Mesodermal cell (in vitro differentiated cells): ENCODE measurements at regions not wholly inside any gene's neighbourhood (a gene's known extent, or its start where the extent isn't known, plus 50 kb on each side); places are given as distances from the start of the nearest gene placed in this dataset.

Experiments
- H3K27ac ChIP-seq: 2 replicates; pipeline ENCODE4 v1.7.0; 2013; ENCODE audit warnings: mild to moderate bottlenecking, low read depth, low read length, moderate library complexity; ENCODE audit not compliant: severe bottlenecking
- H3K36me3 ChIP-seq: 2 replicates; pipeline ENCODE4 v1.7.1; 2013; ENCODE audit warnings: mild to moderate bottlenecking, low read length, moderate library complexity; ENCODE audit not compliant: control insufficient read depth, insufficient read depth
- H3K4me1 ChIP-seq: one replicate; pipeline ENCODE4 v1.7.1; 2013; ENCODE audit warnings: mild to moderate bottlenecking, low read length; ENCODE audit not compliant: insufficient read depth, control insufficient read depth, poor library complexity, severe bottlenecking
- H3K4me3 ChIP-seq: 2 replicates; pipeline ENCODE4 v1.7.0; 2013; ENCODE audit warnings: low read length, control low read depth, mild to moderate bottlenecking; ENCODE audit not compliant: insufficient read depth, poor library complexity, severe bottlenecking; ENCODE audit errors: extremely low read depth
- H3K9me3 ChIP-seq: 2 replicates; pipeline ENCODE4 v1.7.1; 2013; ENCODE audit warnings: mild to moderate bottlenecking, low read length, moderate library complexity; ENCODE audit not compliant: control insufficient read depth
- WGBS, 2 experiments: methylation state at CpG; one replicate each; pipeline ENCODE4 v1.1.5; 2013; ENCODE audit warnings: missing lambda C conversion rate in 2 of 2; ENCODE audit not compliant: insufficient coverage in 2 of 2; 5-methylcytosine and 5-hydroxymethylcytosine counted together

DNA sequence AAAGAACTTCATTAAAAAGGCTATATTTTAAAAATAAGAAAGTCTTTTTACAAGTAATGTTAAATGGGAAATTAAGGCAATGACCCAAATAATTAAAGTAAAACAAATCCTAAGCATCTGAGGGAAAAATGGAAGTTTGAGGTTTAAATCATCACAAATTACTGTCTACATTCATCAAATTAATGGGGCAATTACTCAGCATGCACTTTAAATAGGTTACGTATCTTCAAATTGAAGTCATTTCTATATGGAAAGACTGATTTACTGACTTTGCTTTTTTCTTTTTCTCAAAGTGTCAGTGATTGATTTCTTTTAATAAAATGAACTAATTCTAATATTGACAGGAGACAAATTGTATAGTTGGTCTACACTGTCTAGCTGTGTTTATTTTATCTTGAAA is 1452.3 kb downstream of the NCAM2 start:
- H3K4me3 ChIP-seq = no peak overlapping the region
- no peaks in the 10 kb centered on the region for H3K36me3 ChIP-seq
- no CpG with 5 or more reads among the region's 1 CpG for WGBS, 2 experiments

DNA sequence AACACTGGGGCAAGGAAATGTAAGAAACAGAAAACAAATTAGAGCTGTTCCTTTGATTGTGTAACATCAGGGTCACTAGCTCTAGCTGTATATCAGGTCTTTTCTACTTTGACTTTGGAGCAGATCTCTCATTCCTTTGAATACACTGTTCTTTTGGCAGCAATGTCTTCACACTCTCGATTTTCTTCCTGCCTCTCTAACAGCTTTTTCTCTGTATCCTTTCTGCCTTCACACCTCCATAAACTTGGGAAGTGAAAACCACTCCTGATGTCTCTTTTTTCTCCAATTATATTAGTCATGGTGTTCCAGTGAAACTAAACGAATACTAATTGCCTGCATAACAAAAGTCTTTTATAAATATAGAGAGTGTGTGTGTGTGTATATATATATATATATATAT is 1458.0 kb downstream of the NCAM2 start:
- Histone ChIP-seq H3K36me3 (no peaks in the 10 kb centered on the region), H3K4me1 (no peaks in the 10 kb centered on the region), H3K4me3 (no peak overlapping the region), H3K27ac (no peak overlapping the region), H3K9me3 (no peaks in the 10 kb centered on the region)
- WGBS, 2 experiments = 73 to 100% methylated on average over 1 of the region's 2 CpGs

More for the DNA sequence above, 1452.3 kb downstream of the NCAM2 start:
- H3K4me1 ChIP-seq = no peaks in the 10 kb centered on the region
- H3K9me3 ChIP-seq = no peaks in the 10 kb centered on the region
- no peak overlapping the region for H3K27ac ChIP-seq

DNA sequence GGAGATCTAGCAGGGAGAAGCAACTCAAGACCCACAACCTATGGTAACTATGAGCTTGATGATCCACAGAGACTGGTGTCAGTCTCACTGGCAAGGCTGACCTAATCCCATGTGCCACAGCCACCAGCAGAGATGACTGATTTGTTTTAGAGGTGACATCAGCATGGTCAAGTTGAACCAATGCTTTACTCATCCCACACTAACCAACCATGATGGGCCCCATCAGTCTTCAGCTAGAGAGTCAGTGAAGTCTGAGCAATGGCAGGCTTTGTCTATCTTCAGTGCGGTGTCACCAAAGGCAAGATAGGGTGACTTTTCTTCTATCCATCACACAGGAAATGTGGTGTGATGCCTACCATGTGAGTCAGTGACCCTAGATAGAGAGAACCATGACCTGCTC is 1470.7 kb downstream of the NCAM2 start:
- H3K4me1 ChIP-seq = no peaks in the 10 kb centered on the region
- no peaks in the 10 kb centered on the region for H3K9me3 ChIP-seq
- 100% methylated on average over 1 of the region's 1 CpG; no CpG with 5 or more reads in 1 of the 2 experiments for WGBS, 2 experiments
- no peak overlapping the region for H3K27ac ChIP-seq
- no peaks in the 10 kb centered on the region for H3K36me3 ChIP-seq
- no peak overlapping the region for H3K4me3 ChIP-seq

DNA sequence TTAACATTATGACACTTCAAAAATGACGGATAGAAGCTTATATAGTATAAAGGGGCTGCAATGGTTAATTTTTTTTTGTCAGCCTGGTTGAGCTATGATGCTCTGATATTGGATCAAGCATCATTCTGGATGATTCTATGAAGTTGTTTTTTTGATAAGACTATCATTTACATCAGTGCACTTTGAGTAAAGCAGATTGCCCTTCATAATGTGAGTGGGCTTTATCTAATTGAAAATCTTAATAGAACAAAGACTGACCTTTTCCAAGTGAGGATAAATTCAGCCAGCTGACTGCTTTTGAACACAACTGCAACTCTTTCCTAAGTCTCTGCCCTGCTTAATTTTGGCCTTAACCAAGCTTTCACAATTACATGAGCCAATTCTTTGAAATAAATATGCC is 1476.2 kb downstream of the NCAM2 start:
- Histone ChIP-seq H3K4me1 (no peaks in the 10 kb centered on the region), H3K36me3 (no peaks in the 10 kb centered on the region), H3K4me3 (no peak overlapping the region), H3K9me3 (no peaks in the 10 kb centered on the region), H3K27ac (no peak overlapping the region)
- WGBS, 2 experiments = no CpG with 5 or more reads among the region's 1 CpG

DNA sequence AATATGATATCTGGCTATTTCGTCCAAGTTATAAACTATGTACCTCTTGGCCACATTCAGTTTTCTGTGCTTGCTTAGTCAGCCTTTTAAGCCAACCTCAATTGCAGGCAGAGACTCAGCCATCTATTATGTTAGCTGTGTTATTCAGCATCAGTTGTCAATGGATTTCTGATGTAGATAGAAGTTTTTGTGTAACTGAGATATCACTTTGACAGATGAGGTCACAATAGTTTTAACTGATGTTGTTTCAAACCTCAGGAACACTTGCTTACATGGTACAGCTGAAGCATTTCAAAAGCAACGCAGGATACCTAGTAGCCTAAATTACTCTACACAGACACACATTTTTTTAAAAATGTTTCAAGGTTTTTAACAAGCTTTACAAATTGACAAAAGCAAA is 1478.0 kb downstream of the NCAM2 start:
- Histone ChIP-seq H3K4me3 (no peak overlapping the region), H3K36me3 (no peaks in the 10 kb centered on the region), H3K4me1 (no peaks in the 10 kb centered on the region), H3K9me3 (no peaks in the 10 kb centered on the region), H3K27ac (no peak overlapping the region)
- 67 to 100% methylated on average over 1 of the region's 2 CpGs for WGBS, 2 experiments

DNA sequence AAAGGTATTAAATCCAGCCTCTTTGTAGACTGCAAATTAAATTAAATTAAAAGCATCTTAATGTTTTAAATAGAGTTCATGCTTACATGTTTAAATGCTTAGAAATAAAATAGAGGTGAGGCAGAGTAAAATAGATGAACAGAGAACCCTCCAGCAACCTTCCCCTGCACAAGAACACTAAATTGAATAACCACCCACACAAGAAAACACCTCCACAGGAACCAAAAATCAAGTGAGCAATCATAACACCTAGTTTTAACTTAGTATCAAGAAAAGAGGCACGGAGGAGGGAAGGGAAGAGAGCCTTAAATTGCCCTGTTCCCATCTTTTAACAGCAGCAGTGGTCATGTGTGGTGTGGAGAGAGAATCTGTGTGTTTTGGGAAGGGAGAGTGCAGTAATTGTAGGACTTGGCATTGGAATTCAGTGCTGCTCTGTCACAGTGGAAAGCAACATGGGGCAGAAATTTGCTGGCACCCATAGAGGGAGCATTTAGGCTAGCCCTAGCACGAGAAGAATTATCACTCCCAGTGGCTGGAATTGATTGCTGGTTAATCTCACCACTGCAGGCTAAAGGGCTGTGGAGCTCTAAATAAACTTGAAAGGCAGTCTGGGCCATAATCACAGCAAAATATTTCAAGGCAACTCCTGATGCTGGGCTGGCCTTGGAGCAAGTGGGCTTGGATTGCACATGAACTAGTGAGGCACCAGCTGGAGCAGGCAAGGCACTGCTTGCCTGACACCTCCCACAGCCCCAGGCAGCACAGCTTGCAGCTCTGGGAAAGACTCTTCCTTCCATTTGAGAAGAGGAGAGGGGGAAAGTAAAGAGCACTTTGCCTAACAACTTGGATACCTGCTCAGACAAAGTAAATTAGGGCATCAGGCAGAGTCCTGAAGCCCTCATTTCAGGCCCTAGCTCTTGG is 1478.8 kb downstream of the NCAM2 start:
- H3K4me3 ChIP-seq = no peak overlapping the region
- H3K36me3 ChIP-seq = no peaks in the 10 kb centered on the region
- 38% methylated on average over 1 of the region's 2 CpGs; no CpG with 5 or more reads in 1 of the 2 experiments for WGBS, 2 experiments
- no peak overlapping the region for H3K27ac ChIP-seq
- H3K9me3 ChIP-seq = no peaks in the 10 kb centered on the region
- no peaks in the 10 kb centered on the region for H3K4me1 ChIP-seq

DNA sequence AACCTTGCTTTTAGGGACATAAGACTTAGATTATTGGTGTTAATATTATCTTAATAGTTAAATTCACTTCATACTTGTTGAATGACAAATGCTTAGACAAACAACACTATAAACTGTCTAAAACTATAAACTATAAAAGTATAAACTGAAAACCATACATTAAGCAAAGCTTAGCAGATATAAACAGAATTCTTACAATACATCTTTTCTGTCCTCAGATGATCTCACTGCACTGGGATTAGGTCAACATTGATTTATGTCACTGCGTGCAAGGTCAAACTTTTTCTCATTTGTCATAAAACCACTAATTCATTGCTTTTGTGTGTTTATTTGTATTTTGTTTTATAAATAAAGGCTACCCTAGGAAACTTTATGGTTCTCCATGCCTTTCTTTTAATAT is 1491.8 kb downstream of the NCAM2 start:
- Histone ChIP-seq H3K4me3 (no peak overlapping the region), H3K36me3 (no peaks in the 10 kb centered on the region), H3K27ac (no peak overlapping the region), H3K9me3 (no peaks in the 10 kb centered on the region), H3K4me1 (no peaks in the 10 kb centered on the region)
- WGBS, 2 experiments = no CpG with 5 or more reads among the region's 1 CpG

DNA sequence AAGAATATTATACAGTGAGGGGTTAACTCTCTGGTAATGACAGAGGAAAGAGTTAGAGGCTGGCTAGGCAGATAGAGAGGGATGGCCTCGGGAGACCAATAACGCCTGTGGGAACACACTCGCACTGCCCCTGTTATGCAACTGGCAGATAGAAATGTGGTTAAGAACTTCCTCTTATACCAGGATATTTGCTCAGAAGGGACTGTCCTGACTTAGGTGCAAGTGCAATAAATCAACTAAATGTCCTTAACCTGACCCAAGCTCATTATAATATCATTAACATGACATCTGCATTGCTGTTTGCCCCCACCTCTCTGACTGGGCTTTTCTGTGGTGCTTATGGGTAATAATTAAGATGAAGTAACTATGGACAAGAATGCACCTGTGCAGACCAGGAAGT is 1518.0 kb downstream of the NCAM2 start:
- no peak overlapping the region for H3K27ac ChIP-seq
- no peak overlapping the region for H3K4me3 ChIP-seq
- no peaks in the 10 kb centered on the region for H3K4me1 ChIP-seq
- H3K36me3 ChIP-seq = no peaks in the 10 kb centered on the region
- H3K9me3 ChIP-seq = no peaks in the 10 kb centered on the region
- 73% methylated on average over 2 of the region's 3 CpGs; no CpG with 5 or more reads in 1 of the 2 experiments for WGBS, 2 experiments

DNA sequence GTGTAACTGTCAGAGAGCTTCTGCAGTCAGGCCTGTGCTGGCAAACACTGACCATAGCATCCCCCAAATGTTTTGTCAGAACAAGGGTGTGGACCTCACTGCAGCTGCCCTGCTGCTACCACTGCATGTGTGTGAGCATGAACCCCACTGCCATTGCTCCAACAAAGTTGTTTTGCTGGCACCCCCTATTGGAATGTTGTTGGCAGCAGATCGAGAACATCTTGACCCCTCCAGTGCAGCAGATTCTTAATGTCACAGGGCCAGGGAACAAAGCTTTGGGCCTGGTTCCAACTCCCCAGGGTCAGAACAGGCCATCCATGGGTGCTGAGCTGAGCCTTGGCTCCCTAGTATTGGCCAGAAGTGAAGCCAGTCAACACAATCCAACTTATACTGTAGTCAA is 1537.4 kb downstream of the NCAM2 start:
- Histone ChIP-seq H3K36me3 (no peaks in the 10 kb centered on the region), H3K4me1 (peaks cover 5% of the 10 kb centered on the region), H3K4me3 (no peak overlapping the region), H3K27ac (no peak overlapping the region), H3K9me3 (peaks cover 12% of the 10 kb centered on the region)
- 88 to 100% methylated on average over 1 of the region's 1 CpG for WGBS, 2 experiments

DNA sequence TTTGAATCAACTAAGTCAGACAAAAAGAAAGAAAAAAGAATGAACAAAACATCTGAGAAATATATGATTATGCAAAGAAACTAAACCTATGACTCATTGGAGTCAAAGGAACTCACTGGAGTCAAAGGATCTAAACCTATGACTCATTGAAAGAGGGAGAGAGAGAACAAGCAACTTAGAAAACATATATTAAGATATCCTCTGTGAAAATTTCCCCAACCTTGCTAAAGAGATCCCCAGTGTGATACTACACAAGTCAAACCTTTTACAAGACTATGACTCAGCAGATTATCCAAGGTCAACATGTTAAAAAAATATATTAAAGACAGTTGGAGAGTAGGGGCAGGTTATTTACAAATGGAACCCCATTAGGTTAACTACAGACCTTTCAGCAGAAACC is 1538.3 kb downstream of the NCAM2 start:
- Histone ChIP-seq H3K27ac (peak overlapping the region; percentile 62), H3K4me3 (no peak overlapping the region), H3K9me3 (peaks cover 12% of the 10 kb centered on the region), H3K4me1 (peaks cover 5% of the 10 kb centered on the region), H3K36me3 (no peaks in the 10 kb centered on the region)

DNA sequence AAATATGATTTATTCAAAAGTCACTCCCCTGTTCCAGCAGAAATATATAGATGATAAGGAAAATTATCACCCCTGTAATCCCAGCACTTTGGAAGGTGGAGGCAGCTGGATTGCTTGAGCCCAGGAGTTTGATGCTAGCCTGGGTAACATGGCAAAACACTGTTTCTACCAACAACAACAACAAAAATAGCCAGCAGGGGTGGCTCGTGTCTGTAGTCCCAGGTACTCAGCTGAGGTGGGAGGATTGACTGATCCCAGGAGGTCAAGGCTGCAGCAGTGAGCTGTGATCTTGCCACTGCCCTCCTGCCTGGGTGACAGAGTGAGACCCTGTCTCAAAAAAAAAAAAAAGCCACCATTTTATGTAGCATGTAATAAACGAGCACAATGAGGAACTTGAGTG is 1546.5 kb downstream of the NCAM2 start:
- 75% methylated on average over 1 of the region's 2 CpGs; no CpG with 5 or more reads in 1 of the 2 experiments for WGBS, 2 experiments
- H3K36me3 ChIP-seq = no peaks in the 10 kb centered on the region
- H3K27ac ChIP-seq = no peak overlapping the region
- peaks cover 7% of the 10 kb centered on the region for H3K9me3 ChIP-seq
- no peak overlapping the region for H3K4me3 ChIP-seq
- H3K4me1 ChIP-seq = no peaks in the 10 kb centered on the region
